ENCODE measurements at regions not wholly inside any gene's neighbourhood (a gene's known extent, or its start where the extent isn't known, plus 50 kb on each side); places are given as distances from the start of the nearest gene placed in this dataset.
"Not testable (repeated sequence)": the region's sequence is repeated elsewhere in the genome, so short reads cannot be mapped to it uniquely, and the experiment has no call there.

DNA sequence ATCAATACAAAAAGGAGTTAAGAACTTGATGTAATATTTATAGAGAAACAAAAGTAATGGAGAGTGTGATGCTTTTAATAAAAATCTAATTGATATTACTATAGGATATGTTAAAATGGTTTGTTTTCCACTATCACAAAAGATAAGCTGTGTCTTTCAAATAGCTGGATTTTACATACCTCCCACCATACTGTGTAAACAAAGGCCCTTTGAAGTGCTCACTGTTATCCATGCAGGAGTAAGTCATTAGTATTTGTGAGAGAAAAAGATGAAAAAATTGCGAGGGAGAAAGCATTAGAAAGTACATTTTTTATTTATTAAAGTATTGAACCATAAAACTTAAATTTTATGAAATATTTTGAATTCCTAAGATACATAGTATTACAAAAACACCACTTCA is 733.0 kb downstream of the GRIK2 start:
- no peak for DNase-seq (ENCODE audit: low spot score)

DNA sequence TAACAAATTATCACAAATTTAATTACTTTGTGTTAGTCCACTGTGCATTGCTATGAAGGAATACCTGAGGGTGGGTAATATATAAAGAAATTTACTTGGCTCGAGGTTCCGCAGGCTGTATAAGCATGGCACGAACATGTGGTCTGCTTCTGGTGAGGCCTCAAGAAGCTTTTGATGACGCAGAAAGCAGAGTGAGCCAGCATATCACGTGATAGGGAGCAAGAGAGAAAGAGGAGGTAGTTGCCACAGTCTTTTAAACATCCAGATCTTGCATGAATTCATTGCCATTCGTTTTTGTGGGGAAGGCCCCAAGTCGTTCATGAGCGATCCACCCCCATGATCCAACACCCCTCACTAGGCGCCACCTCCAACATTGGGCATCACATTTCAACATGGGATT is 733.7 kb downstream of the GRIK2 start:
- no peak for DNase-seq (ENCODE audit: low spot score)

DNA sequence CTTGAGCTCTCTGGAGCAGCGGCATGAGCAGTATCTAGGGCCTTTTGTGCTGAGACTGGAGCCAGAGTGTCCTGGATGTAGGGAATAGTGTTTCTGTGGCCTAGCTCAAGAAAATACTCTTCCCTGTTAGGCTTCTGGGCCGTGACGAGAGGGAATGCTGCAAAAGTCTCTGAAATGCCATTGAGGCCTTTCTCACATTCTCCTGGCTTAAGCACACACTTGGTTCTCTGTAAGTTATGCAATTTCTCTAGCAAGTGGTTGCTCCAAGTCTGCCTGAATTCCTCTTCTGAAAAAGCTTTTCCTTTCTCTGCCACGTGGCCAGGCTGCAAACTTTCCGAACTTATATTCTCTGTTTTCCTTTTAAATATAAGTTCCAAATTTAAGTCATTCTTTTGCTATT is 744.4 kb downstream of the GRIK2 start:
- DNase-seq (ENCODE audit: low spot score), result no peak

DNA sequence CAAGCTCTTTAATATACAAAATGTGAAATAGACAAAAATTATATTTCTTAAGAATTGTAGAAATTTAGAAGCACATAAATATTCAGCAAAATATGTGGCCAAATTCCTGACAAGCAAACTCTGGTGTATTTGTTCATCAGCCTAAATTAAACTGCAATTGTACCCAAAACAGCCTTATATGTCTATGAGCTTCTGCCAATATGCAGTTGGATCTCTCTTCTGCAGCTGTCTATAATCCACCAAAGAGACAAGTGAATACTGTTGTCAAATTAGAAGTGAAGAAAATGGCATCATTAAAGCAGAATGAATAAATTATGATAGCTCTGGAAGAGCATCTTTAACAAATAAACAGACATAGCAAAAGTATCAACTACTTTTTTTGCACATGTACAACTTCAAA is 755.7 kb downstream of the GRIK2 start:
- DNase-seq (ENCODE audit: low spot score), result no peak

DNA sequence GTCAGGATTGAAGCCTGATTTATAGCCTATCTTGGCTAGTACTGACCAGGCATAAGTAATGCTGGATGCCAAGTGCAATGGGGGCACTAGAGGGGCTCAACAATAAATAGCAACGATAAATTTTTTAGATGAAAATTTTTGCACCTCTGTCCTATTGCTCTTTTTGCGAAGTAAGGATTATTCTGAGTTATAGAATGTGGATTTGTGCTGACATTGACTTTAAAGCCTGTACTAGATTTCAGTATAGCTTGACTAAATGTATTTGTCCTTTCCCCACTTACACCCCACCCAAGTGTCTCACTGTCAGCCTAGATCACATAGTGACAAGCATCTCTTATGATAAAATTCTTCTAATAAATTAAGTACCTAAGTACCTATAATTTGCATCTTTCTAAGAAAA is 757.0 kb downstream of the GRIK2 start:
- DNase-seq (ENCODE audit: low spot score), result no peak

DNA sequence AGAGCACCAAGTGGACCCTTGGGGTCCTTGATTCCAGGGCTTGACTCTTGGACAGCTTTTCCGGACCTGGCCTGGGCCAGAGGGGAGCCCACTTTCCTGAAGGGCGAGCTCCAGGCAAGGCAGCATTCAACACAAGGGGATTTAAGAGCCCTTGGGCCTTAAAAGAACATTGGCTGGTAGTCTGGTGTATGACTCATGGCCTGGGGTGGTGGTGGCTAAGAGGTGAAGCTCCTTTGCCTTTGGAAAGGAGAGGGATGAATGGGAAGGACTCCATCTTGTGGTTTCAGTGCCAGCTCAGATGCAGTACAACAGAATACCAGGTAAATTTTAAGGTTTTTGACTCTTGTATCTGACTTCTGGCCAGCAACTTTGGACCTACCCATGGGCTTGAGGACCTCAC is 760.7 kb downstream of the GRIK2 start:
- no peak for DNase-seq (ENCODE audit: low spot score)

DNA sequence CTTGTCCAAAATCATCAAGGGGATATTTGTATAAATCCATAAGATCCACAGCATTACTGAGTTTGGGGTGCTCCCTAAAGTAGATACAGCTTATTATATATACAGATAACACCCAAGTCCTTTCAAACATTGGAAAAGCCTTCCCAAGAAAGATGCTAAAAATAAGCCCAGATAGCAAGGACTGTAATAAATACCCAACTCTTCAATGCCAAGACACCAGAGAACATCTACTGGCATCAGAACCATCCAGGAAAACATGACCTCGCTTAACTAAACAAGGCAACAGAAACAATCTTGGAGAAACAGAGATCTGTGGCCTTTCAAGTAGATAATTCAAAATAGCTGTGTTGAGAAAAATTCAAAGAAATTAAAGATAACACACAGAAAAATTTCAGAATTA is 761.4 kb downstream of the GRIK2 start:
- no peak for DNase-seq (ENCODE audit: low spot score)

DNA sequence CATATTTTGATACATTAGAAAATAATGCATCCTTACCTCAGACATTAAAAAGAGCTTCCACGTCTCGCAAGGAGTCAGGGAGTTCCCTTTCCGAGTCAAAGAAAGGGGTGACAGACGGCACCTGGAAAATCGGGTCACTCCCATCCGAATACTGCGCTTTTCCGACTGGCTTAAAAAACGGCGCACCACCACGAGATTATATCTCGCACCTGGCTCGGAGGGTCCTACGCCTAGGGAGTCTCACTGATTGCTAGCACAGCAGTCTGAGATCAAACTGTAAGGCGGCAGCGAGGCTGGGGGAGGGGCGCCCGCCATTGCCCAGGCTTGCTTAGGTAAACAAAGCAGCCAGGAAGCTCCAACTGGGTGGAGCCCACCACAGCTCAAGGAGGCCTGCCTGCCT is 776.3 kb downstream of the GRIK2 start:
- not testable (repeated sequence) for DNase-seq (ENCODE audit: low spot score)

DNA sequence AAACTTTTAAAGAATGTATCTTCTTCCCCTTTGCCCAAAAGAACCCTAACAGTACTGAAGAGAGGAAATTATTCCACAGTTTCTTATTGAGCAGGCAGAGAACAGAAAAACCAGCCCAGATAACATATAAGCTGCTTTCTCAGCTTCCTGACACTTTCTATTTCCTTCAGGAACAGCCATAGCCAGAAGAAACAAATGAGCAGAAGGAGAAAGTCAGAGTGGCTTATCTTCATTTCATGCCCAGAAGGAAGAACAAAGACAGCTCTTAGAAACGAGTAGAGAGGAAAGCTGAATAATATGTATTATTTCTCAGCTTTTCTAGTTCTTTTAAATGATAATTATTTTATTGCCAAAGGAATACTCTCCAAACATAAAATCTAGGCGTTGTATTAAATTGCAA is 793.7 kb downstream of the GRIK2 start:
- DNase-seq (ENCODE audit: low spot score), result no peak

DNA sequence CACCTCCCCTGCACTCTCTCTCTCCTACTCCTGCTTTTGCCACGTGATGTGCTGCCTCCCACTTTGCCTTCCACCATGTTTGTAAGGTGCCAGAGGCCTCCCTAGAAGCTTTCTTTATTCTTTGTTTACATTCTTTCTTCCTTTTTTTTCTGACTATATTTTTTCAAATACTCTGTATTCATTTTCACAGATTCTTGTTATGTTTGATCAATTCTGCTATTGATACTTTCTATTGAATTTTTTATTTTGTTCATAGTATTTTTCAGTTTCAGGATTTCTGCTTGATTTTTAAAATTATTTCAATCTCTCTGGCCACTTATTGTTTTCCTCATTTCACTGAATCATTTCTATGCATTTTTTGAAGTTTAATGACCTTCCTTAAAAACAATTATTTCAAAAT is 801.8 kb downstream of the GRIK2 start:
- no peak for DNase-seq (ENCODE audit: low spot score)

DNA sequence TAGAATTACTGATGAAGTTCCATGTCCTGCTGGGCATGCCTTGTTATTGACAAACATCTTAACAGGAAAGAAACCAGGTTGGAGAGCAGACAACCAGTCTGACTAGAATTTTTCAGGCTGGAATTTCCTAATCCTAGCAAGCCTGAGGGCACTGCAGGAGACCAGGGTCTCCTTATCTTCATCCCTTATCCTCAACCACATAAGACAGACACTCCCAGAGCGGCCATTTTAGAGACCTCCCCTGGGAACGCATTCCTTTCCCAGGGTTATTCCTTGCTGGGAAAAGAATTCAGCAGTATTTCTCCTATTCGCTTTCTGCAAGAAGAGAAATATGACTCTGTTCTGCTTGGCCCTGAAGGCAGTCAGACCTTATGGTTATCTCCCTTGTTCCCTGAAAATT is 803.7 kb downstream of the GRIK2 start:
- peak; percentile 6 for DNase-seq (ENCODE audit: low spot score)

DNA sequence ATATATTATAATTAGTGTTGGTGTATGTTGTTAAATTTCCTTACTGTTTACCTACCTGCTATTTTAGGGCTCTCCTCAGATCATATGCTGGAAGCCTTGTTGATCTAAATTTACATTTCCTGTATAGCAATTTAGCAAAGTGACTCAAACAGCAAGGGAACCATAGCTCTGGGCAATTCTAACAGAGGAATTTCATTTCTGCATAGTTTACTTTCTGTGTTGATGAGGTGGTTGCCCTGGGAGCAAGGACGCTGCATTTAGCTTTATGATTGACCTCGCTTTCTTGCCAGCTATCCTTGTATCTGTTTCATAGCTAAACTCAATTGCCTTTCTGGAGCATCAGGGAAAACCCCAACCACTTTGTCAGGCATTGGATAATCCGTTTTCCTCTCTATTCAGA is 810.8 kb downstream of the GRIK2 start:
- no peak for DNase-seq (ENCODE audit: low spot score)

DNA sequence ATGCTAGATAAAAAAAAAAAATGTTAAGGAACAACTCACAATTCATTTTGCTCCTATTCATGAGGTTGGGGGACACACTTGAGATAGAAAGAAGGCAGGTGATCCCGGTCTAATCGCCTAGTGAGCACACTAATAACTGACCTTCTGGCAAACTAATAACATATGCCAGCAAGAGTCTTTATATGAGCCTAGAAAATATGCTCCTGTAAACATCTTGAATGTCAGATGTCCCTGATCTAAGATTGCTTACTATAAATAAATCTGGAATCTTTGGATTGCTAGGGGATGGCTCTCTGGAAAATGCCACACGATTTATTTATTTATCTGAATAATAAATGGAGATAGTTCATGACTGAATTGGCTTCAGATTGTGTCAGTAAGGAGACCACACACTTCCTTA is 821.9 kb downstream of the GRIK2 start:
- no peak for DNase-seq (ENCODE audit: low spot score)

DNA sequence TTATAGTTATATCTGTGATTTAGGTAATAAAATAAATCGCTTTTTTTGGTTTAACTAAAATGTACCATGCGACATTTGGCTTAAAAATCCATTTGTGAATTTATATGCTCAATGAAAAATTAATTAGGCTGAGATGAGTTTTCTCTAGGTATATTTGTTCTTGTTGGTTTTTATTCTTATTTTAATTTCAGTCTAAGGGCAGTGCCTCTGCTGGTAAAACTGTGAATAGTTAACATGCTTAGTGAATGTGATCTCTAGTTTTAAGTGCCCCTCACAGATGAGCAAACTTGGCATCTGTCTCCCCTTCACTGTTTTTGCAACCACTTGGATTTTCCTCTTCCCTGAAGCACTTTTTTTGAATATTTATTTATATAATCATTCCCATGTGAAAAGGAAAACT is 822.7 kb downstream of the GRIK2 start:
- no peak for DNase-seq (ENCODE audit: low spot score)

DNA sequence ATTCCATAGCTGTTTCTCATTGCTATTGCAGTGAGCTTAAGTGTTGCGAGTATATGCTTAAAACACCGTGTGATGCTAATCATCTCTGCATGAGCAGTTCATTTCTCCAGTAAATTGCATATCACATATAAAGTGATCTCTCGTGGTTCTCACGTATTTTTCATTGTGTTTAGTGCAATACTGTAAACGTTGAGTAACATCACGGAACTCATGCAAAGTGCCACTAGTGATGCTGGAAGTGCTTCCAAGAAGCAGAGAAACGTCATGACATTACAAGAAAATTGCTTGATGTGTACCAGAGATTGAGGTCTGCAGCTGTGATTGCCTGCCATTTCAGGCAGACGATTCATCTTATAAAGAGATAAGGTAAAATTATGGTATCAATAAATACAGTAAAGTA is 830.4 kb downstream of the GRIK2 start:
- DNase-seq (ENCODE audit: low spot score), result peak; percentile 96

DNA sequence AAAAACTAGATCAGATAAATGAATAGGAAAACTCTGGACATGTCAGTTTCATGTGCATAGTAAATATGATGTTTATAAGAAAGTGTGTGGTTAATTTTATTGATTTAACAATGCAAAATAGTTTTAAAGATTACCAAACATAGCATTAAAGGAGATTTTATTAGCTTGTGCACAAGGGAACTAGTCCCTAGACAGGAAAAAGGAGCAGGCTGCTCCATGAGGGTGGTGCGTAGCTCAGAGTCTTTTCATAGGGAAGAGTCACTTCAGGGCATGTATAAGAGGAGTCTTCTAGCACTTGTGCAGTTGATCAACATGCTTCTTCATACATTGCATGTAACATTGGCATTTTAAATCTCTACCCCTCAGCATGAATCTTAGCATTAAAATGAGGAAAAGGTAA is 835.8 kb downstream of the GRIK2 start:
- DNase-seq (ENCODE audit: low spot score), result no peak
